ENCODE measurements at regions not wholly inside any gene's neighbourhood (a gene's known extent, or its start where the extent isn't known, plus 50 kb on each side); places are given as distances from the start of the nearest gene placed in this dataset.

DNA sequence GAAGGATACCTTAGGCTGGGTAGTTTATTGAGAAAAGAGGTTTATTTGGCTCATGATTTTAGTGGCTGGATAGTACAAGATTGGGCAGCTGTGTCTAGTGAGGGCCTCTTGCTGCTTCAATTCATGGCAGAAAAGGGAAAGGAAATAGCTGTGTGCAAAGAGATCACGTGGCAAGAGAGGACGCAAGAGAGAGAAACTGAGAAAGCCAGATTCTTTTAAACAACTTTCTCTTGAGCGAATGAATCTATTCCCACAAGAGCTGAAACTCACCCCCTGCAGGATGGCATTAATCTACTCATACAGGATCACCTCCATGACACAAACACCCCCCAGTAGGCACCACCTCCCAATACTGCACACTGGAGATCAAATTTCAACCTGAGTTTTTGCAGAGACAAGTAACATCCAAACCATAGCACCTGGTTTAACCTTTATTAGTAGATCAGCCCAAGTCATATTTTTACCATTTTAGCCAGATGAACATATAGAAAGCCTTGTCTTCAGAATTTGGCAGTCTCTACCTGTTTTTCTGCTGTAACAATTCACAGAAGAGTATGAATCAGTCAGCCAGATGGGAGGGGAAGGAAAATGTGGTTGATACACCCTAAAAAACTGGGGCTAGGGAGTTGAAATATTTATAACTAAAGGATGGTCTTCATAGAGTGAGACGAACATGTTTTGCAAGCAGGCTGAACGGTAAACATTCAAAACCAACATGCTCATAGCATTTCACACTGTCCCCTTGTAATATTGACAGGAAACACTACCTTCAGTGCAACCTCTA, 73.9 kb upstream of the NCKAP5 start:
- TF ChIP-seq, protein P1, sequence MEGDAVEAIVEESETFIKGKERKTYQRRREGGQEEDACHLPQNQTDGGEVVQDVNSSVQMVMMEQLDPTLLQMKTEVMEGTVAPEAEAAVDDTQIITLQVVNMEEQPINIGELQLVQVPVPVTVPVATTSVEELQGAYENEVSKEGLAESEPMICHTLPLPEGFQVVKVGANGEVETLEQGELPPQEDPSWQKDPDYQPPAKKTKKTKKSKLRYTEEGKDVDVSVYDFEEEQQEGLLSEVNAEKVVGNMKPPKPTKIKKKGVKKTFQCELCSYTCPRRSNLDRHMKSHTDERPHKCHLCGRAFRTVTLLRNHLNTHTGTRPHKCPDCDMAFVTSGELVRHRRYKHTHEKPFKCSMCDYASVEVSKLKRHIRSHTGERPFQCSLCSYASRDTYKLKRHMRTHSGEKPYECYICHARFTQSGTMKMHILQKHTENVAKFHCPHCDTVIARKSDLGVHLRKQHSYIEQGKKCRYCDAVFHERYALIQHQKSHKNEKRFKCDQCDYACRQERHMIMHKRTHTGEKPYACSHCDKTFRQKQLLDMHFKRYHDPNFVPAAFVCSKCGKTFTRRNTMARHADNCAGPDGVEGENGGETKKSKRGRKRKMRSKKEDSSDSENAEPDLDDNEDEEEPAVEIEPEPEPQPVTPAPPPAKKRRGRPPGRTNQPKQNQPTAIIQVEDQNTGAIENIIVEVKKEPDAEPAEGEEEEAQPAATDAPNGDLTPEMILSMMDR (IDR thresholded peaks at IDR 0.05; ENCODE audit: low read length) = no peak
- no peak for TF ChIP-seq EZH2 (IDR thresholded peaks at IDR 0.05; ENCODE audit: borderline replicate concordance, low read length)
